Stimulated activated CD8-positive, alpha-beta memory T cell treated with anti-CD3 and anti-CD28 coated beads, Interleukin-7, amount 100 ng/mL, for 48 hours (primary cell): ENCODE measurements at regions not wholly inside any gene's neighbourhood (a gene's known extent, or its start where the extent isn't known, plus 50 kb on each side); places are given as distances from the start of the nearest gene placed in this dataset.

Experiments
- DNase-seq, 2 donors: peaks; one replicate each; pipeline ENCODE4 v3.0.0-alpha.2; 2020; ENCODE audit warnings: low read depth in 1 of 2; ENCODE audit errors: extremely low read depth in 1 of 2

- no peak for DNase-seq
Observed at GRCh38 chr18:4858379-4859127, 338.5 kb downstream of the AKAIN1 start.

GRCh38 chr18:4854671-4855070 lies 342.4 kb downstream of the AKAIN1 start:
- DNase-seq: no peak

GRCh38 chr18:4851301-4851976 lies 345.6 kb downstream of the AKAIN1 start:
- no peak for DNase-seq

GRCh38 chr18:4847056-4847455 lies 350.0 kb downstream of the AKAIN1 start:
- DNase-seq: no peak

GRCh38 chr18:4844320-4844719 lies 352.7 kb downstream of the AKAIN1 start:
- no peak for DNase-seq

GRCh38 chr18:4843771-4844170 lies 353.3 kb downstream of the AKAIN1 start:
- DNase-seq: no peak

- DNase-seq: no peak
Observed at GRCh38 chr18:4842751-4843150, 354.3 kb downstream of the AKAIN1 start.

GRCh38 chr18:4842287-4842686 lies 354.8 kb downstream of the AKAIN1 start:
- no peak for DNase-seq

GRCh38 chr18:4839639-4840038 lies 357.4 kb downstream of the AKAIN1 start:
- DNase-seq: no peak

GRCh38 chr18:4836141-4836540 lies 360.9 kb downstream of the AKAIN1 start:
- no peak for DNase-seq

- DNase-seq: no peak
Observed at GRCh38 chr18:4831791-4832375, 365.2 kb downstream of the AKAIN1 start.

GRCh38 chr18:4831127-4831526 lies 365.9 kb downstream of the AKAIN1 start:
- no peak for DNase-seq

- DNase-seq: no peak
Observed at GRCh38 chr18:4823091-4823490, 368.0 kb upstream of the DLGAP1 start.

- no peak for DNase-seq
Observed at GRCh38 chr18:4821801-4822200, 366.7 kb upstream of the DLGAP1 start.

GRCh38 chr18:4817665-4818064 lies 362.6 kb upstream of the DLGAP1 start:
- DNase-seq: no peak

GRCh38 chr18:4813708-4814107 lies 358.6 kb upstream of the DLGAP1 start:
- no peak for DNase-seq

- no peak for DNase-seq
Observed at GRCh38 chr18:4808891-4809290, 353.8 kb upstream of the DLGAP1 start.

- DNase-seq: no peak
Observed at GRCh38 chr18:4807604-4808293, 352.6 kb upstream of the DLGAP1 start.

GRCh38 chr18:4806331-4806730 lies 351.2 kb upstream of the DLGAP1 start:
- DNase-seq: no peak

- DNase-seq: no peak
Observed at GRCh38 chr18:4802296-4802695, 347.2 kb upstream of the DLGAP1 start.

GRCh38 chr18:4801151-4801550 lies 346.0 kb upstream of the DLGAP1 start:
- no peak for DNase-seq
